ENCODE measurements at regions not wholly inside any gene's neighbourhood (a gene's known extent, or its start where the extent isn't known, plus 50 kb on each side); places are given as distances from the start of the nearest gene placed in this dataset.

- no peak for DNase-seq (ENCODE audit: low read depth in 4 of 4, low spot score in 1 of 4)
Observed at GRCh38 chr1:186620566-186621350, 59.5 kb downstream of the PTGS2 start.

- DNase-seq (ENCODE audit: low read depth in 4 of 4, low spot score in 1 of 4): peak in 2 of 4 experiments; percentile 14 to 36
Observed at GRCh38 chr1:186618401-186619170, 61.6 kb downstream of the PTGS2 start.

- DNase-seq (ENCODE audit: low read depth in 4 of 4, low spot score in 1 of 4): no peak
Observed at GRCh38 chr1:186617926-186618325, 62.3 kb downstream of the PTGS2 start.

GRCh38 chr1:186616511-186616910 lies 63.7 kb downstream of the PTGS2 start:
- DNase-seq (ENCODE audit: low read depth in 4 of 4, low spot score in 1 of 4): no peak

GRCh38 chr1:186615332-186615731 lies 64.9 kb downstream of the PTGS2 start:
- DNase-seq (ENCODE audit: low read depth in 4 of 4, low spot score in 1 of 4): no peak

- DNase-seq (ENCODE audit: low read depth in 4 of 4, low spot score in 1 of 4): no peak
Observed at GRCh38 chr1:186611156-186611555, 69.1 kb downstream of the PTGS2 start.

- DNase-seq (ENCODE audit: low read depth in 4 of 4, low spot score in 1 of 4): no peak
Observed at GRCh38 chr1:186609183-186609582, 71.0 kb downstream of the PTGS2 start.

- no peak for DNase-seq (ENCODE audit: low read depth in 4 of 4, low spot score in 1 of 4)
Observed at GRCh38 chr1:186605762-186606350, 74.4 kb downstream of the PTGS2 start.

GRCh38 chr1:186595969-186596368 lies 84.3 kb downstream of the PTGS2 start:
- no peak for DNase-seq (ENCODE audit: low read depth in 4 of 4, low spot score in 1 of 4)

GRCh38 chr1:186578325-186579016 lies 101.8 kb downstream of the PTGS2 start:
- DNase-seq (ENCODE audit: low read depth in 4 of 4, low spot score in 1 of 4): no peak

GRCh38 chr1:186577633-186578032 lies 102.6 kb downstream of the PTGS2 start:
- DNase-seq (ENCODE audit: low read depth in 4 of 4, low spot score in 1 of 4): no peak

GRCh38 chr1:186577216-186577615 lies 103.0 kb downstream of the PTGS2 start:
- no peak for DNase-seq (ENCODE audit: low read depth in 4 of 4, low spot score in 1 of 4)

GRCh38 chr1:186575348-186575747 lies 104.9 kb downstream of the PTGS2 start:
- no peak for DNase-seq (ENCODE audit: low read depth in 4 of 4, low spot score in 1 of 4)

GRCh38 chr1:186574926-186575325 lies 105.3 kb downstream of the PTGS2 start:
- no peak for DNase-seq (ENCODE audit: low read depth in 4 of 4, low spot score in 1 of 4)

GRCh38 chr1:186572509-186572908 lies 107.7 kb downstream of the PTGS2 start:
- DNase-seq (ENCODE audit: low read depth in 4 of 4, low spot score in 1 of 4): no peak

GRCh38 chr1:186571771-186572170 lies 108.5 kb downstream of the PTGS2 start:
- no peak for DNase-seq (ENCODE audit: low read depth in 4 of 4, low spot score in 1 of 4)

GRCh38 chr1:186569856-186570255 lies 108.9 kb upstream of the PDC start:
- no peak for DNase-seq (ENCODE audit: low read depth in 4 of 4, low spot score in 1 of 4)

GRCh38 chr1:186568221-186568620 lies 107.3 kb upstream of the PDC start:
- no peak for DNase-seq (ENCODE audit: low read depth in 4 of 4, low spot score in 1 of 4)

GRCh38 chr1:186566140-186566855 lies 105.4 kb upstream of the PDC start:
- no peak for DNase-seq (ENCODE audit: low read depth in 4 of 4, low spot score in 1 of 4)

GRCh38 chr1:186564582-186564981 lies 103.7 kb upstream of the PDC start:
- DNase-seq (ENCODE audit: low read depth in 4 of 4, low spot score in 1 of 4): no peak

- DNase-seq (ENCODE audit: low read depth in 4 of 4, low spot score in 1 of 4): no peak
Observed at GRCh38 chr1:186559601-186560116, 98.7 kb upstream of the PDC start.
